ENCODE measurements at regions not wholly inside any gene's neighbourhood (a gene's known extent, or its start where the extent isn't known, plus 50 kb on each side); places are given as distances from the start of the nearest gene placed in this dataset.

DNA sequence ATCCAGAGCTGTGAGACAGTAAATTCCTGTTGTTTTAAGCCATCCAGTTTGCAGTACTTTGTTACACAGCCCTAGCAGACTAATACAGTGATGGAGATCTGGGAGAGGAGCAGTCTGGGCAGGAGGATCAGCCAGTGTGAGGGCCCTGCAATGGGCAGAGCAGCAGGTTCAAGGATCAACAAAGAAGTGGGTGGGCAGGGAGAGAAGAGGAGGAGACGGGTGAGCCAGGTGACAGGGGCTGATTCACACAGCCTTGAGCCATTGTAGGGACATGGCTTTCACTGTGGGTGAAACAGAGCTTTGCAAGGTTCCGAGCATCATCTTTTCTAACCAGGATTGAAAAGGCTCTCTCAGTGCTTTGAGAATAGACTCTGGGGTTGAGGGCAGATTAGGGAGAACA is 88.2 kb upstream of the MVB12B start:
- TF ChIP-seq, protein P1, sequence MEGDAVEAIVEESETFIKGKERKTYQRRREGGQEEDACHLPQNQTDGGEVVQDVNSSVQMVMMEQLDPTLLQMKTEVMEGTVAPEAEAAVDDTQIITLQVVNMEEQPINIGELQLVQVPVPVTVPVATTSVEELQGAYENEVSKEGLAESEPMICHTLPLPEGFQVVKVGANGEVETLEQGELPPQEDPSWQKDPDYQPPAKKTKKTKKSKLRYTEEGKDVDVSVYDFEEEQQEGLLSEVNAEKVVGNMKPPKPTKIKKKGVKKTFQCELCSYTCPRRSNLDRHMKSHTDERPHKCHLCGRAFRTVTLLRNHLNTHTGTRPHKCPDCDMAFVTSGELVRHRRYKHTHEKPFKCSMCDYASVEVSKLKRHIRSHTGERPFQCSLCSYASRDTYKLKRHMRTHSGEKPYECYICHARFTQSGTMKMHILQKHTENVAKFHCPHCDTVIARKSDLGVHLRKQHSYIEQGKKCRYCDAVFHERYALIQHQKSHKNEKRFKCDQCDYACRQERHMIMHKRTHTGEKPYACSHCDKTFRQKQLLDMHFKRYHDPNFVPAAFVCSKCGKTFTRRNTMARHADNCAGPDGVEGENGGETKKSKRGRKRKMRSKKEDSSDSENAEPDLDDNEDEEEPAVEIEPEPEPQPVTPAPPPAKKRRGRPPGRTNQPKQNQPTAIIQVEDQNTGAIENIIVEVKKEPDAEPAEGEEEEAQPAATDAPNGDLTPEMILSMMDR (IDR thresholded peaks at IDR 0.05; ENCODE audit: borderline replicate concordance, insufficient read depth, low read depth, low read length): no peak
- H3K4me3 ChIP-seq (ENCODE audit: low read depth, low read length): no peak overlapping the region

DNA sequence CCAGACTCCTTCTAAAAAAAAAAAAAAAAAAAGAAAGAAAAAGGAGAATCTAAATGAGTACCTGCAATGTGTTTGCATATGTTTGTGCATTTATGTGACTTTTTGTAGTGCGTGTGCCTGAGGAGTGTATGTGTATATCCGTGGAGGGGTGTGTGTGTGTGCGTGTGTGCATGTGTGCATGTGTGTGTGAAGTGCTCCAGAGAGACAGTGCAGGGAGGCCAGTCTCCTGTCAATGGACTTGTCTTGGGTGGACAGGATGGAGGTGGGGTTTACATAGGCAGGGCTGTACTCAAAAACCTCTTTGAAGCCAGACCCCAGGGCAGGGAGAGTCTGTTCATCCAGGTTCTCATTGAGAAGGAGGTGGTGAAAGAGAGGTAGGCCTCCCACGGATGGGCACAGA is 87.1 kb upstream of the MVB12B start:
- TF ChIP-seq, protein P1 (IDR thresholded peaks at IDR 0.05; ENCODE audit: borderline replicate concordance, insufficient read depth, low read depth, low read length): no peak
- no peak overlapping the region for H3K4me3 ChIP-seq (ENCODE audit: low read depth, low read length)

DNA sequence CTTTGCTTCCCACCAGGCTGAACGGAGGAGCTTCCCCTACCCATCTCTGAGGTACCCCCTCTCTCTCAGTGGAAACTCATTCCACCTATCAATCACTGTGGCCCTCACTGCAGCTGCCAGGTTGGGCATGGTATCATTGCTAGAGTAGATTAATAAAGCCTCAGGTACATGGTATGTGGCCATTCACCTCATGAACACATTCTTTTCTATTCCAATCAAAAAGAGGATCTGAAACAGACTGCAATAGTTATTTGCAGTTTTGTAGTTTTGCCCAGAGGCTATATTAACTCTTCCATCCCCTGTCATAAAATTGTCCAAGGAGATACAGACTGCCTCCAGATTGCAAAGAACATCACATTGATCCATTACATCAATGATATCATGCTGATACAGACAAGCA is 85.8 kb upstream of the MVB12B start:
- TF ChIP-seq, protein P1 (IDR thresholded peaks at IDR 0.05; ENCODE audit: borderline replicate concordance, insufficient read depth, low read depth, low read length): no peak

DNA sequence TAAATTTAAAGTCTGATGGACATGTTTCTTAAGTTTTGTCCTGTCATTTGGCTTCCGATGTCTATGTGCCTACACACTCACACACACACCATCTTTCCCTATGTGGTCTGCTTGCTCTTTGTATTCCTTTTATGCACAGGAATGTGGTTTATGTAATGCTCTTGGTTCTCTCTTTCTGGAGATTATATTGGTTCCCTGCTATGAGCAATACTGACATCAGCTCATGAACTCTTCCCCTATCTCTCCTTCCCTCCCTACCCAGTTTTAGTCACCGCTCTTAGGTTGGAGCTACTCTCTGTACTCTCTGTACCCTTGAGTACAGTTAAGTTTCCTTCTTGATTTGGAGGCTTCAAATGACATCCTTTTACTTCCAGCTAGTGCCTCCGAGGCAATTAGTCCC is 77.9 kb upstream of the MVB12B start:
- no peak overlapping the region for H3K4me3 ChIP-seq (ENCODE audit: low read depth, low read length)
- TF ChIP-seq, protein P1 (IDR thresholded peaks at IDR 0.05; ENCODE audit: borderline replicate concordance, insufficient read depth, low read depth, low read length): no peak

More for the DNA sequence above, 85.8 kb upstream of the MVB12B start:
- no peak overlapping the region for H3K4me3 ChIP-seq (ENCODE audit: low read depth, low read length)

DNA sequence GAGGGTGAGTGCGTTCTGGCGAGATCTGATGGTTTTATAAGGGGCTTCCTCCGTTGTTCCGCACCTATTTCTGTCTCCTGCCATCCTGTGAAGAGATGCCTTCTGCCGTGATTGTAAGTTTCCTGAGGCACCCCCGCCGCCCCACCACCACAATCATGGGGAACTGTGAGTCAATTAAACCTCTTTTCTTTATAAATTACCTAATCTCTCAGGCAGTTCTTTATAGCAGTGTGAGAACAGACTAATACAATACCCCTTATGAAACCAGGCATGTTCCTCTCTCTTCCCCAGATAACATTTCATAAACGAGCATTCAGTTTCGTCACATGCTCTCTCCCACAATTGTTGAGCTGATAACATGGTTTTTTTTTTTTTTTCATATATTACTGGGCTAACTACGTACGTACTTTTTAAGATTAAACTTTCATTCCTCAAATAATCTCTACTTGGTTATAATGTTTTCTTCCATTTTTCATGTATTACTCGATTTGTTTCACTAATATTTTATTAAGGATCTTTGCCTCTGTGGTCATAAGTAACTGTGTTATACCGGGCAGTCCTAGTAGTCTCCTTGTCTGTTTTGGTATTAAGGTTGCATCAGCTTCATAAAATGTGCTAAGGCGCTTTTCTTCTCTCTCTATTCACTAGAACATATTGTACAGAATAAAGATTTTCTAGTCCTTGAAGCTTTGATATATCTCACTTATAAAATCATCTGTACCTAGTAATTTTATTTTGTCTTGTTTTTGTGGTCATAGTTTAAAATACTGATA is 64.9 kb upstream of the MVB12B start:
- no peak overlapping the region for H3K4me3 ChIP-seq (ENCODE audit: low read depth, low read length)
- TF ChIP-seq, protein P1 (IDR thresholded peaks at IDR 0.05; ENCODE audit: borderline replicate concordance, insufficient read depth, low read depth, low read length): no peak

DNA sequence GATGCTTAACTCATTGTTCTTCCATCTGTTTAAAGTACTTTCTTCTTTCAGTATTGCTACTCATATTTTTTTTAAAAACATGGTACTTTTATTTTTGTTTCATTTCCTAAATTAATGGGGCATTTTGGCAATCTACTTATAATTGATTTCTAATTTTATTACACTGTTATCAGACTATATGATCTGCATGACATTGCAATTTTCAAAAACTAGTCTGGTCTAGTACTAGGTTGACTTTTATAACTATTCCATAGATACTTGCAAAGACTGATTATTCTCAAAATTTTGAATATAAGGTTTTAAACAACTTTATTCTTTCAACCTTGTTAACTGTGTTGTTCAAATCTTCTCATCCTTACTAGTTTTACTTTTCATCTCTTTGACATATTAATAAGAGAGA is 63.9 kb upstream of the MVB12B start:
- no peak overlapping the region for H3K4me3 ChIP-seq (ENCODE audit: low read depth, low read length)
- TF ChIP-seq, protein P1 (IDR thresholded peaks at IDR 0.05; ENCODE audit: borderline replicate concordance, insufficient read depth, low read depth, low read length): no peak

DNA sequence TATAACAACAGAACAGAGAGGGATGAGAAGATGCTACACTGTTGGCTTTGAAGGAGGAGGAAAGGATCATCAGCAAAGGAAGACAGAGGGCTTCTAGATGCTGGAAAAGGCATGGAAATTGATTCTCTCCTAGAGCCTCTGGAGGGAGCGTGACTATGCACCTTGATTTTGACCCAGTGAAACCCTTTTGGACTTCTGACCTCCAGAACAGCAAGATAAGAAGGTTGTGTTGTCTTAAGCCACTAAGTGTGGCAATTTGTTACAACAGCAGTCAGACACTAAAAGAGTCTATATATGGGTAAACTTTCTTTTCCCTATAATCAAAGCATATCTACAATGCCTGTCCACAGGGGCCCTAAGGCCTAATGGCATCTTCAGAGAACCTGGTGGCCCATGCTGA is 56.1 kb upstream of the MVB12B start:
- TF ChIP-seq, protein P1 (IDR thresholded peaks at IDR 0.05; ENCODE audit: borderline replicate concordance, insufficient read depth, low read depth, low read length): no peak
- no peak overlapping the region for H3K4me3 ChIP-seq (ENCODE audit: low read depth, low read length)

Data from GM12875 (cell line).